Epithelial cell of proximal tubule (primary cell): ENCODE measurements at regions not wholly inside any gene's neighbourhood (a gene's known extent, or its start where the extent isn't known, plus 50 kb on each side); places are given as distances from the start of the nearest gene placed in this dataset.
"Not testable (repeated sequence)": the region's sequence is repeated elsewhere in the genome, so short reads cannot be mapped to it uniquely, and the experiment has no call there.

ENCODE experiments used
- DNase-seq: peaks from one replicate; pipeline ENCODE4 v3.0.0-alpha.2; 2011; ENCODE audit warnings: low read depth
- H3K4me3 ChIP-seq: 2 replicates; pipeline ENCODE4 v1.5.1; 2011; ENCODE audit warnings: low read depth, mild to moderate bottlenecking, low read length
- TF ChIP-seq, protein P1 (sequence below): conservative IDR thresholded peaks from 2 replicates; pipeline ENCODE4 v1.5.1; 2012; ENCODE audit warnings: low read depth, mild to moderate bottlenecking, low read length

DNA sequence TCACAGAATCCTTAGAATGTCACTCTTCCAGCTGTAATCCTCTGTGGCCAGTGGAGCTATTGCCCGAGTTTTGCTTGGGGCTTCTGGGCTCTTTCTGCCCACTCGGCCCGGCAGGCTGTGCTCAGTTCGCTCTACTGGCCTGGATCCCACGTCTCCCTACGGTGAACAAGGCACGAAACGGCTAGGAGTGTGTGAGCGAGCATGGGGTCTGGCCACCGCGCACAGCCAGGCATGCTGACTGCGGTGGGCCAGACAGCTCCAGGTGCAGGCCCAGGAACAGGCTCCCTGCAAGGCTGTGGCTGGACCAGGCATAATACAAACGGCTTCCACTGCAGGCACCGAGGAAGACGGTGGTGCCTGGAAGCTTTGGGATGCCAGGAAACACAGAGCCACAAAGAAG is 2035.5 kb upstream of the ACO1 start:
- DNase-seq, result no peak
- TF ChIP-seq, protein P1, sequence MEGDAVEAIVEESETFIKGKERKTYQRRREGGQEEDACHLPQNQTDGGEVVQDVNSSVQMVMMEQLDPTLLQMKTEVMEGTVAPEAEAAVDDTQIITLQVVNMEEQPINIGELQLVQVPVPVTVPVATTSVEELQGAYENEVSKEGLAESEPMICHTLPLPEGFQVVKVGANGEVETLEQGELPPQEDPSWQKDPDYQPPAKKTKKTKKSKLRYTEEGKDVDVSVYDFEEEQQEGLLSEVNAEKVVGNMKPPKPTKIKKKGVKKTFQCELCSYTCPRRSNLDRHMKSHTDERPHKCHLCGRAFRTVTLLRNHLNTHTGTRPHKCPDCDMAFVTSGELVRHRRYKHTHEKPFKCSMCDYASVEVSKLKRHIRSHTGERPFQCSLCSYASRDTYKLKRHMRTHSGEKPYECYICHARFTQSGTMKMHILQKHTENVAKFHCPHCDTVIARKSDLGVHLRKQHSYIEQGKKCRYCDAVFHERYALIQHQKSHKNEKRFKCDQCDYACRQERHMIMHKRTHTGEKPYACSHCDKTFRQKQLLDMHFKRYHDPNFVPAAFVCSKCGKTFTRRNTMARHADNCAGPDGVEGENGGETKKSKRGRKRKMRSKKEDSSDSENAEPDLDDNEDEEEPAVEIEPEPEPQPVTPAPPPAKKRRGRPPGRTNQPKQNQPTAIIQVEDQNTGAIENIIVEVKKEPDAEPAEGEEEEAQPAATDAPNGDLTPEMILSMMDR, result no peak
- no peak overlapping the region for H3K4me3 ChIP-seq

DNA sequence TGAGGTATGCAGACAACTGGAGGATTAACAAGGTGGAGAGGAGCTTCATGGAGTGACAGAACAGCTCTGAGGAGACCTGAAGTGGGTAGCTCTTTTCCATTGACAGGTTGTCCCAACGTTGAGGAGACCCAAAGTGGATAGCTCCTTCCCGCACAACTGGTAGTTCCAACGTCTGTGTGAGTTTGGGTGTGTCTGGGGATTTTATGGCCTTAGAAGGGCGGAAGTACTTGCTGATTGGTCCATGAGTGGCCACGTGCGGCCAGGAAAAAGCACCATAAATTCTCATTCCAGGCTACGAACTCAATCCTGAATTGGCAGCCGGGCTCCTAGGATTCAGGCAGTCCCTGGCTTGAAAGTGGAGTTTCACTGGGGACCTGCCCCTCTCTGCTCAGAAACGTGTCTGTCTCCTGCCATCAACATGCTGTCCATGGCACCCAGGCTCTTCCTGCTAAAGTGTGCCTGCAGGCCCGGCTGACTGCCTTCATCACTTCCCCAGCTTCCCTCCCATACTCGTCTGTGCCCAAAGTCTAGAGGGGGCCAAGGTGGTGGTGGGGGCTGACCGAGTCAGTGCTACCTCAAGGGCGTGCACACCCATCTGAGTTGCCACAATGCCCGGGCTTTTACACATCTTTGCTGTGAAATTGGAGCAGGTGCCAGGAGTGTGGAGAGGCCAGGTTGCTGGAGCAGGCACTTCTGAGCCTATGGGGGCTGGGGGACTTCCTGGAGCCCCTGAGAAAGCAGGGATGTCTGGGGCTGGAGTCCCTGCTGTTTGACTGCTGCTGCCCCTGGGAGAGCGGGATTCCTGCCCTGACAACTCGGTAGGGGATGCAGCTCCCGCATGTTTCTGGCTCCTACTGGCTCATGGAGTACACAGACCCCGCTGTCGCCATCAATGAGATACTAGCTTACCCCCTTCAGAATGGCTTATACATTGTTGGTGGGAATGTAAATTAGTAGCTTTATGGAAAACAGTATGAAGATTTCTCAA is 2034.6 kb upstream of the ACO1 start:
- TF ChIP-seq, protein P1, result no peak
- DNase-seq, result no peak
- no peak overlapping the region for H3K4me3 ChIP-seq

DNA sequence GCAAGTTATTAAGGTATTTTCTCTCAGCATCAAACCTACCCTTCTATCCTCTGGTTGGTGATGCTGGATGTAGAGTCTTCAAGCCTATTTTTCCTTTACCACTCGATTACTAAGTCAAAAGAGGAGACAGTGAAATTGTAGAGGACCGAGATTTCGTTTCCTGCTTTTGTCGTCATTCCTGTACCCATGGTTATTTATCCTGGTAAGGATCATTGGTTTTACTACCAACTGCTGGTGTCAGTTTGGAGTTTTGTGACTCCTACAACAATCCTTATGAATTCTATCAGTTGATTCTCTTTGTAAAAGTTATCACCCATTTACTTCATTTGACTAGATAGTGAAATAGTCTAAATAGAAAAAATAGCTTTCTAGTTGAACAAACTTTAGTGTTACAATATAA is 2028.2 kb upstream of the ACO1 start:
- H3K4me3 ChIP-seq, result no peak overlapping the region
- no peak for DNase-seq
- TF ChIP-seq, protein P1, result no peak

DNA sequence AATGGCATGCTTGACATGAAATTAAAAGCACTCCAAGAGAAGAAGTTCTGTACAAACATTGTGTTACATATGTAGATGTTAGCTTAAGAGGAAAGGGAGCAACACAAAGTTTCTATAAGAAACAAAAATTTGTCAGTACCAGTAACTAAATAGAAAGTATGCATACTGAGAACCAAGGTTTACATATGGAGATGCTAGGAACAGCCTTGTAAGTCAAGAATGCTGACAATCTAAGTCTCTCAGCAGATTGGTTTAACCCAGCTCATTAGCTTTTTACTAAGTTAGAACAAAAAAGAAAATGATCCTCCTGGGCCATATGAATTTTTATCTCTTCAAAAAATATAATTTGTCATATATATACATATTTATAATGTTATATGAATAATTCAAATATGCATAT is 2022.1 kb upstream of the ACO1 start:
- TF ChIP-seq, protein P1, result no peak
- no peak overlapping the region for H3K4me3 ChIP-seq
- DNase-seq, result no peak

DNA sequence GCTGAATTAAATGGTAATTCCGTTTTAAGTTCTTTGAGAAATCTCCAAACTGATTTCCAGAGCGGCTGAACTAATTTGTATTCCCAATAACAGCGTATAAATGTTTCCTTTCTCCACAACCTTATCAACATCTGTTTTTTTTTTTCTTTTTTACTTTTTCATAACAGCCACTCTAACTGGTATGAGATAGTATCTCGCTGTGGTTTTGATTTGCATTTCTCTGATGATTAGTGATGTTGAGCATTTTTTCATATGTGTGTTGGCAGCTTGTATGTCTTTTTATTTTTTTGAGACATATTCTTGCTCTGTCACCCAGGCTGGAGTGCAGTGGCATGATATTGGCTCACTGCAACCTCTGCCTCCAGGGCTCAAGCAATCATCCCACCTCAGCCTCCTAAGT is 2018.3 kb upstream of the ACO1 start:
- not testable (repeated sequence) for H3K4me3 ChIP-seq, DNase-seq

DNA sequence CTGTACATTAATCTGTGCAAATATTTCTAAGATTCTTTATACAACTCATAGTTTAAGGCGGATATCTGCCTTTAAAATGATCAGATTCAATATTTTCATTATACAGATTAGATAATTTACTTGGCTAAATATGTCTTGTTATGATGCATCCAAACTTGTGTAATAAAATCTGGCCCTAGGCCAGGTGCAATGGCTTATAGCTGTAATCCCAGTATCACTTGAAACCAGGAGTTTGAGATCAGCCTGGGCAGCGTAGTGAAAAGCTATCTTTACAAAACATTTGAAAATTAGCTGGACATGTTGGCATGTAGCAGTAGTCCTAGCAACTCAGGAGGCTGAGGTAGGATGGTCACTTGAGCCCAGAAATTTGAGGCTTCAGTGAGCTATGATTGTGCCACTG is 2002.2 kb upstream of the ACO1 start:
- DNase-seq, result no peak

DNA sequence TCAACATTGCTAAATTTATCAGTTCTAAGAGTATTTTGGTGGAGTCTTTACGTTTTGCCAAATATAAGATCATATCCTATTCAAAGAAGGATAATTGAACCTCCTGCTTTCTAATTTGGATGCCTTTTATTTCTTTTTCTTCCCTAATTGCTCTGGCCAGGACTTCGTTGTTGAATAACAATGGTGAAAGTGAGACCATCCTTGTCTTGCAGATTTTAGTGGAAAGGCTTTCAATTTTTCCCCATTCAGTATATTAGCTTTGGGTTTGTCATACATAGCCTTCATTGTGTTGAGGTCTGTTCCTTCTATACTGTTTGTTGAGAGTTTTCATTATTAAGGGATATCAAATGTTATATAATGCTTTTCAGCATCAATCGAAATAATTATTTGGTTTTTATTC is 1974.2 kb upstream of the ACO1 start:
- no peak overlapping the region for H3K4me3 ChIP-seq
- DNase-seq, result no peak
- TF ChIP-seq, protein P1, result no peak

More for the DNA sequence above, 2002.2 kb upstream of the ACO1 start:
- H3K4me3 ChIP-seq, result no peak overlapping the region
- TF ChIP-seq, protein P1, result no peak
